K562 (cell line): ENCODE measurements at regions not wholly inside any gene's neighbourhood (a gene's known extent, or its start where the extent isn't known, plus 50 kb on each side); places are given as distances from the start of the nearest gene placed in this dataset.

Experiments used
- EZH2 ChIP-seq: IDR thresholded peaks from 2 replicates; pipeline ENCODE4 v1.6.1; 2012; ENCODE audit warnings: low read depth, mild to moderate bottlenecking, inconsistent platforms, low read length, borderline replicate concordance
- POLR2A ChIP-seq: fragments of 450-650 bp; conservative IDR thresholded peaks from 2 replicates; pipeline ENCODE4 v1.6.1; 2016
- ZFP1 ChIP-seq: fragments of 450-650 bp; formaldehyde crosslinking; IDR thresholded peaks from 2 replicates; pipeline ENCODE4 v1.4.0; 2020; ENCODE audit warnings: mild to moderate bottlenecking, mixed read lengths
- ZNF76 ChIP-seq: fragments of 250-450 bp; sonication (Bioruptor Pico); IDR thresholded peaks from 2 replicates; pipeline ENCODE4 v1.4.0; 2020; ENCODE audit warnings: mild to moderate bottlenecking, moderate library complexity, borderline replicate concordance
- ZNF766 ChIP-seq: fragments of 200-800 bp; sonication (Bioruptor generic); conservative IDR thresholded peaks from 2 replicates; pipeline ENCODE4 v1.6.1; 2016; ENCODE audit warnings: missing genetic modification characterization, missing compliant biosample characterization
- TF ChIP-seq, protein P1 (sequence below), 3 experiments: IDR thresholded peaks in 2 of 3; conservative IDR thresholded peaks in 1 of 3; 2 replicates each; pipeline ENCODE4 v1.5.1; 2011 to 2012; ENCODE audit warnings: low read length in 3 of 3, mild to moderate bottlenecking in 3 of 3, control low read depth in 2 of 3, improper control_type of control experiment in 1 of 3, inconsistent platforms in 1 of 3, low read depth in 1 of 3, mixed read lengths in 1 of 3, moderate library complexity in 1 of 3; ENCODE audit not compliant: insufficient read depth in 2 of 3
- TF ChIP-seq, protein P2 (sequence below): sonication (generic); formaldehyde crosslinking; IDR thresholded peaks from 2 replicates; pipeline ENCODE4 v1.8.0; 2023; ENCODE audit warnings: mild to moderate bottlenecking, missing genetic modification reagents
- TF ChIP-seq, protein P3 (sequence below): fragments of 250-450 bp; sonication (Bioruptor Pico); IDR thresholded peaks from 2 replicates; pipeline ENCODE4 v1.4.0; 2020; ENCODE audit warnings: mild to moderate bottlenecking
- TF ChIP-seq, protein P4 (sequence below): fragments of 450-650 bp; IDR thresholded peaks from 2 replicates; pipeline ENCODE4 v1.6.1; 2018; ENCODE audit not compliant: partially characterized antibody

DNA sequence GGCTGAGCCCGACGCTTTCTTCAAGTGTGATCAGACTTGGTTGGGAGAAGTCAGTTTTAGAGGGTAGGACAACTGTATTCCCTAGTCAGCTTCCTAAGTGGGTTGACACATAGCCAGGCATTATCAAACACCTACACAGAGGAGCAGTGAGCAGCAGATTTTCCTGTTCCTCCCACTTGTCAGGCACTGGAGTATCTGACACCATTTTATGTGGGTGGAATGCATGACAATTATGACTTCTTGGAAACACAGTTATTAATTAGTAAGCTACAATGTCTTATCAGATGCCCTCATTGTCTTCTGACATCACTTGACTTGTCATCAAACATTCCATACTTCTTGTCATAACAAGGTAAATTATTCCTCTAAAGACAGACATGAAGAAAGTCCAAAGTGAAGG lies 124.9 kb downstream of the IRX2 start:
- TF ChIP-seq, protein P1, sequence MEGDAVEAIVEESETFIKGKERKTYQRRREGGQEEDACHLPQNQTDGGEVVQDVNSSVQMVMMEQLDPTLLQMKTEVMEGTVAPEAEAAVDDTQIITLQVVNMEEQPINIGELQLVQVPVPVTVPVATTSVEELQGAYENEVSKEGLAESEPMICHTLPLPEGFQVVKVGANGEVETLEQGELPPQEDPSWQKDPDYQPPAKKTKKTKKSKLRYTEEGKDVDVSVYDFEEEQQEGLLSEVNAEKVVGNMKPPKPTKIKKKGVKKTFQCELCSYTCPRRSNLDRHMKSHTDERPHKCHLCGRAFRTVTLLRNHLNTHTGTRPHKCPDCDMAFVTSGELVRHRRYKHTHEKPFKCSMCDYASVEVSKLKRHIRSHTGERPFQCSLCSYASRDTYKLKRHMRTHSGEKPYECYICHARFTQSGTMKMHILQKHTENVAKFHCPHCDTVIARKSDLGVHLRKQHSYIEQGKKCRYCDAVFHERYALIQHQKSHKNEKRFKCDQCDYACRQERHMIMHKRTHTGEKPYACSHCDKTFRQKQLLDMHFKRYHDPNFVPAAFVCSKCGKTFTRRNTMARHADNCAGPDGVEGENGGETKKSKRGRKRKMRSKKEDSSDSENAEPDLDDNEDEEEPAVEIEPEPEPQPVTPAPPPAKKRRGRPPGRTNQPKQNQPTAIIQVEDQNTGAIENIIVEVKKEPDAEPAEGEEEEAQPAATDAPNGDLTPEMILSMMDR (IDR thresholded peaks at IDR 0.05 in 2 of 3, conservative IDR thresholded peaks at IDR 0.05 in 1 of 3; ENCODE audit: insufficient read depth in 2 of 3, low read depth in 1 of 3, low read length in 3 of 3), result no peak
- TF ChIP-seq, protein P2, sequence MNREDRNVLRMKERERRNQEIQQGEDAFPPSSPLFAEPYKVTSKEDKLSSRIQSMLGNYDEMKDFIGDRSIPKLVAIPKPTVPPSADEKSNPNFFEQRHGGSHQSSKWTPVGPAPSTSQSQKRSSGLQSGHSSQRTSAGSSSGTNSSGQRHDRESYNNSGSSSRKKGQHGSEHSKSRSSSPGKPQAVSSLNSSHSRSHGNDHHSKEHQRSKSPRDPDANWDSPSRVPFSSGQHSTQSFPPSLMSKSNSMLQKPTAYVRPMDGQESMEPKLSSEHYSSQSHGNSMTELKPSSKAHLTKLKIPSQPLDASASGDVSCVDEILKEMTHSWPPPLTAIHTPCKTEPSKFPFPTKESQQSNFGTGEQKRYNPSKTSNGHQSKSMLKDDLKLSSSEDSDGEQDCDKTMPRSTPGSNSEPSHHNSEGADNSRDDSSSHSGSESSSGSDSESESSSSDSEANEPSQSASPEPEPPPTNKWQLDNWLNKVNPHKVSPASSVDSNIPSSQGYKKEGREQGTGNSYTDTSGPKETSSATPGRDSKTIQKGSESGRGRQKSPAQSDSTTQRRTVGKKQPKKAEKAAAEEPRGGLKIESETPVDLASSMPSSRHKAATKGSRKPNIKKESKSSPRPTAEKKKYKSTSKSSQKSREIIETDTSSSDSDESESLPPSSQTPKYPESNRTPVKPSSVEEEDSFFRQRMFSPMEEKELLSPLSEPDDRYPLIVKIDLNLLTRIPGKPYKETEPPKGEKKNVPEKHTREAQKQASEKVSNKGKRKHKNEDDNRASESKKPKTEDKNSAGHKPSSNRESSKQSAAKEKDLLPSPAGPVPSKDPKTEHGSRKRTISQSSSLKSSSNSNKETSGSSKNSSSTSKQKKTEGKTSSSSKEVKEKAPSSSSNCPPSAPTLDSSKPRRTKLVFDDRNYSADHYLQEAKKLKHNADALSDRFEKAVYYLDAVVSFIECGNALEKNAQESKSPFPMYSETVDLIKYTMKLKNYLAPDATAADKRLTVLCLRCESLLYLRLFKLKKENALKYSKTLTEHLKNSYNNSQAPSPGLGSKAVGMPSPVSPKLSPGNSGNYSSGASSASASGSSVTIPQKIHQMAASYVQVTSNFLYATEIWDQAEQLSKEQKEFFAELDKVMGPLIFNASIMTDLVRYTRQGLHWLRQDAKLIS (CRISPR knock-in tag), result no peak
- TF ChIP-seq EZH2 (no peak), ZNF76 (CRISPR knock-in tag) (no peak), POLR2A (no peak), ZFP1 (CRISPR knock-in tag) (no peak), ZNF766 (CRISPR knock-in tag) (no peak)
- TF ChIP-seq, protein P3, sequence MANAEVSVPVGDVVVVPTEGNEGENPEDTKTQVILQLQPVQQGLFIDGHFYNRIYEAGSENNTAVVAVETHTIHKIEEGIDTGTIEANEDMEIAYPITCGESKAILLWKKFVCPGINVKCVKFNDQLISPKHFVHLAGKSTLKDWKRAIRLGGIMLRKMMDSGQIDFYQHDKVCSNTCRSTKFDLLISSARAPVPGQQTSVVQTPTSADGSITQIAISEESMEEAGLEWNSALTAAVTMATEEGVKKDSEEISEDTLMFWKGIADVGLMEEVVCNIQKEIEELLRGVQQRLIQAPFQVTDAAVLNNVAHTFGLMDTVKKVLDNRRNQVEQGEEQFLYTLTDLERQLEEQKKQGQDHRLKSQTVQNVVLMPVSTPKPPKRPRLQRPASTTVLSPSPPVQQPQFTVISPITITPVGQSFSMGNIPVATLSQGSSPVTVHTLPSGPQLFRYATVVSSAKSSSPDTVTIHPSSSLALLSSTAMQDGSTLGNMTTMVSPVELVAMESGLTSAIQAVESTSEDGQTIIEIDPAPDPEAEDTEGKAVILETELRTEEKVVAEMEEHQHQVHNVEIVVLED (CRISPR knock-in tag), result no peak
- TF ChIP-seq, protein P4, sequence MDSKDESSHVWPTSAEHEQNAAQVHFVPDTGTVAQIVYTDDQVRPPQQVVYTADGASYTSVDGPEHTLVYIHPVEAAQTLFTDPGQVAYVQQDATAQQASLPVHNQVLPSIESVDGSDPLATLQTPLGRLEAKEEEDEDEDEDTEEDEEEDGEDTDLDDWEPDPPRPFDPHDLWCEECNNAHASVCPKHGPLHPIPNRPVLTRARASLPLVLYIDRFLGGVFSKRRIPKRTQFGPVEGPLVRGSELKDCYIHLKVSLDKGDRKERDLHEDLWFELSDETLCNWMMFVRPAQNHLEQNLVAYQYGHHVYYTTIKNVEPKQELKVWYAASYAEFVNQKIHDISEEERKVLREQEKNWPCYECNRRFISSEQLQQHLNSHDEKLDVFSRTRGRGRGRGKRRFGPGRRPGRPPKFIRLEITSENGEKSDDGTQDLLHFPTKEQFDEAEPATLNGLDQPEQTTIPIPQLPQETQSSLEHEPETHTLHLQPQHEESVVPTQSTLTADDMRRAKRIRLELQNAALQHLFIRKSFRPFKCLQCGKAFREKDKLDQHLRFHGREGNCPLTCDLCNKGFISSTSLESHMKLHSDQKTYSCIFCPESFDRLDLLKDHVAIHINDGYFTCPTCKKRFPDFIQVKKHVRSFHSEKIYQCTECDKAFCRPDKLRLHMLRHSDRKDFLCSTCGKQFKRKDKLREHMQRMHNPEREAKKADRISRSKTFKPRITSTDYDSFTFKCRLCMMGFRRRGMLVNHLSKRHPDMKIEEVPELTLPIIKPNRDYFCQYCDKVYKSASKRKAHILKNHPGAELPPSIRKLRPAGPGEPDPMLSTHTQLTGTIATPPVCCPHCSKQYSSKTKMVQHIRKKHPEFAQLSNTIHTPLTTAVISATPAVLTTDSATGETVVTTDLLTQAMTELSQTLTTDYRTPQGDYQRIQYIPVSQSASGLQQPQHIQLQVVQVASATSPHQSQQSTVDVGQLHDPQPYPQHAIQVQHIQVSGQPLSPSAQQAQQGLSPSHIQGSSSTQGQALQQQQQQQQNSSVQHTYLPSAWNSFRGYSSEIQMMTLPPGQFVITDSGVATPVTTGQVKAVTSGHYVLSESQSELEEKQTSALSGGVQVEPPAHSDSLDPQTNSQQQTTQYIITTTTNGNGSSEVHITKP, result no peak
